ENCODE measurements at regions not wholly inside any gene's neighbourhood (a gene's known extent, or its start where the extent isn't known, plus 50 kb on each side); places are given as distances from the start of the nearest gene placed in this dataset.

- CTCF ChIA-PET = no interaction called here
- POLR2A ChIA-PET = no interaction called here
- Mint-ChIP-seq H3K27me3 (peaks cover 16% of the 10 kb centered on the region), H3K27ac (no peak overlapping the region), H3K4me3 (no peak overlapping the region), H3K4me1 (ENCODE audit: low read depth) (no peaks in the 10 kb centered on the region), H3K9me3 (no peaks in the 10 kb centered on the region), H3K36me3 (no peaks in the 10 kb centered on the region)
- intact Hi-C loops (cut with micrococcal nuclease) = no loop called here
- DNase-seq = no peak
These were observed 100.3 kb upstream of the GRIK3 start for GRCh38 chr1:37134599-37134998.

DNA sequence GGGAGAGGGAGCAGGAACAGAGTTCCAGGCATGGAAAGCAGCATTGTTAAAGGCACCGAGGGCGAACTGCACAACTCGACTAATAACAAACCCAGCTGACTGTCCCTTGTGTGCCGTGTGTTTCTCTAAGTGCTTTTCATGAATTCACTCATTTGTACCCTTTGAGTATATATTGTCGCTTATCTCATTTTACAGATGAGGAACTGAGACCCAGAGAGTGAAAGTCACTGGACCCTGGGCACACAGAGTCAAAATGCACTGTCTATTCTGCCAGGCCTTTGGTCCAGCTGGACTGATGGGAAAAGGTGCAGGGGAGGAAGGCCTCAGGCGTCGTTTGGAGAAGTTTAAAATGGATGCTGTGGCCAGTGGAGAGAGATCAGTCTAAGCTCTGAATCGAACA is 100.7 kb upstream of the GRIK3 start:
- intact Hi-C loops (cut with micrococcal nuclease) = no loop called here
- no peaks in the 10 kb centered on the region for H3K36me3 Mint-ChIP-seq

GRCh38 chr1:37137014-37137413 is 102.7 kb upstream of the GRIK3 start:
- POLR2A ChIA-PET = no interaction called here
- Mint-ChIP-seq H3K36me3 (no peaks in the 10 kb centered on the region), H3K27ac (no peak overlapping the region), H3K9me3 (no peaks in the 10 kb centered on the region), H3K4me1 (ENCODE audit: low read depth) (no peaks in the 10 kb centered on the region), H3K4me3 (no peak overlapping the region), H3K27me3 (peaks cover 19% of the 10 kb centered on the region)
- CTCF ChIA-PET = no interaction called here
- DNase-seq = no peak
- intact Hi-C loops (cut with micrococcal nuclease) = no loop called here

More for the DNA sequence above, 100.7 kb upstream of the GRIK3 start:
- Mint-ChIP-seq H3K27ac (no peak overlapping the region), H3K4me1 (ENCODE audit: low read depth) (no peaks in the 10 kb centered on the region), H3K4me3 (no peak overlapping the region), H3K9me3 (no peaks in the 10 kb centered on the region), H3K27me3 (peaks cover 16% of the 10 kb centered on the region)
- DNase-seq = no peak
- POLR2A ChIA-PET = no interaction called here
- CTCF ChIA-PET = no interaction called here

DNA sequence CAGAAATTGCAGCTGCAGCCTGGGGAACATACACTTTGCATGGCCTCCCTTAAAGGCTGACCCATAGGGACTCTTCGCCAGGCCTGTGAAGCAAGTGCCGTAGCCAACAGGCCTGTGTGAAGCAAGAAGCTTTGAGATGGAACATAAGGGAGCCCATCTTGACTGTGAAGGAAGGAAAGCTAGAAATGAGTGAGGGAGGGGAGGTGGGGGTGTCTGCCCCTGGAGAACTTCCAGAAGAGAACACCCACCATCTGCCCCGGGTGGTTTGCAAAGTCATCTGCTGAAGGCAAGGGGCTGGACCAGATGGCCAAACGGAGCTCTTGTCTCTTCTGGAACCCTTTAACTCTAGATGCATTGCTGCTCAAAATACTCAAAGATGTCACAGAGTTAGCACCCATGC is 103.3 kb upstream of the GRIK3 start:
- no peak for DNase-seq
- no peaks in the 10 kb centered on the region for H3K36me3 Mint-ChIP-seq
- POLR2A ChIA-PET = no interaction called here
- H3K27me3 Mint-ChIP-seq = peaks cover 19% of the 10 kb centered on the region
- H3K4me3 Mint-ChIP-seq = no peak overlapping the region
- CTCF ChIA-PET = no interaction called here
- H3K9me3 Mint-ChIP-seq = no peaks in the 10 kb centered on the region
- intact Hi-C loops (cut with micrococcal nuclease) = no loop called here
- no peak overlapping the region for H3K27ac Mint-ChIP-seq
- H3K4me1 Mint-ChIP-seq (ENCODE audit: low read depth) = no peaks in the 10 kb centered on the region

GRCh38 chr1:37143800-37144199 is 109.5 kb upstream of the GRIK3 start:
- DNase-seq = no peak
- Mint-ChIP-seq H3K9me3 (no peaks in the 10 kb centered on the region), H3K27me3 (peaks cover 8% of the 10 kb centered on the region), H3K4me1 (ENCODE audit: low read depth) (no peaks in the 10 kb centered on the region), H3K36me3 (no peaks in the 10 kb centered on the region), H3K4me3 (no peak overlapping the region), H3K27ac (no peak overlapping the region)
- intact Hi-C loops (cut with micrococcal nuclease) = no loop called here
- ChIA-PET CTCF (no interaction called here), POLR2A (no interaction called here)

- ChIA-PET CTCF (no interaction called here), POLR2A (no interaction called here)
- Mint-ChIP-seq H3K27me3 (peaks cover 5% of the 10 kb centered on the region), H3K36me3 (no peaks in the 10 kb centered on the region), H3K4me3 (no peak overlapping the region), H3K9me3 (no peaks in the 10 kb centered on the region), H3K27ac (no peak overlapping the region), H3K4me1 (ENCODE audit: low read depth) (no peaks in the 10 kb centered on the region)
- intact Hi-C loops (cut with micrococcal nuclease) = no loop called here
- no peak for DNase-seq
These were observed 111.8 kb upstream of the GRIK3 start for GRCh38 chr1:37146071-37146470.

DNA sequence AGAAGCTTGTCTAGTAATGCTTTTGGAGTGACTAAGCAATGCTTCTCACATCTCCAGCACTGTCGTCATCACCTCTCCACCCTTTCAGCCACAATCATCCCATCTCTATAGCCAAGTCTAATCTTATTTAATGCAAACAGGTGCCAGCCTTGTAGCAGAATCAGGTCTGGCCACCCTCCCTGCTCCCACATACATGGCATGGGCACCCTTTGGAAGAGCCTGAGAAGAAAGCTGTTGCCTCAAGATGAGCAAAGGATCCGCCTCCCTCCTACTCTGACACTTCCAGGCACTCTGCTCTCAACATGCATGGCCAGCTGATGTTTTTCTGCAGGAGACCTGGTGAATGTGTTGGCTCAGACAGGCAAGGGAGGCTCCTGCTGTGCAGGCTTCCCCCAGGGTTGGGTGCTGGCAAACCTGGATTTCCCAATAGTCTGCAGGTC is 113.1 kb upstream of the GRIK3 start:
- Mint-ChIP-seq H3K27me3 (peaks cover 8% of the 10 kb centered on the region), H3K9me3 (no peaks in the 10 kb centered on the region), H3K4me3 (no peak overlapping the region), H3K36me3 (no peaks in the 10 kb centered on the region), H3K27ac (no peak overlapping the region), H3K4me1 (ENCODE audit: low read depth) (no peaks in the 10 kb centered on the region)
- CTCF ChIA-PET = no interaction called here
- intact Hi-C loops (cut with micrococcal nuclease) = no loop called here
- no peak for DNase-seq
- POLR2A ChIA-PET = no interaction called here

DNA sequence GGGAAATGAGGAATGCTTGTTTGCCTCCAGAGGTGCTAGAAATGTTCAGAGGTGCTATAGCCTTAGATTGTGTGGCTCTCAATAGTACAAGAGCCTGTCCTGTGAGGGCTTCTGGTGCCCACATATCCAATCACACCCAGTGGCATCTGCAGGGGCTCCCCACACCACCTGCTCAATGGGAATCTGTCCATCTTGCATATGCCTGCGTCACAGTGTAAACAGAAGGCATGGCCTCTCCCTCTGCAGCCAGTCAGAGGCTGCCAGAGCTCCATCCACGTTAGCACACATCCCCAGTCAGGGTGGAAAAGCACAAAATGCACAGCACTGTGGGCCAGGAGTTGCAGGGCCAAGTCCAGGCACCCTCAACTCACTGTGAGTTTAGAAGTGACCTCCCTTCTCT is 113.6 kb upstream of the GRIK3 start:
- no peak for DNase-seq
- Mint-ChIP-seq H3K27me3 (peaks cover 8% of the 10 kb centered on the region), H3K36me3 (no peaks in the 10 kb centered on the region), H3K4me3 (no peak overlapping the region), H3K9me3 (no peaks in the 10 kb centered on the region), H3K4me1 (ENCODE audit: low read depth) (no peaks in the 10 kb centered on the region), H3K27ac (no peak overlapping the region)
- CTCF ChIA-PET = no interaction called here
- POLR2A ChIA-PET = no interaction called here
- intact Hi-C loops (cut with micrococcal nuclease) = no loop called here

GRCh38 chr1:37148663-37149062 is 114.3 kb upstream of the GRIK3 start:
- Mint-ChIP-seq H3K36me3 (no peaks in the 10 kb centered on the region), H3K4me1 (ENCODE audit: low read depth) (no peaks in the 10 kb centered on the region), H3K27ac (no peak overlapping the region), H3K4me3 (no peak overlapping the region), H3K27me3 (peaks cover 8% of the 10 kb centered on the region), H3K9me3 (no peaks in the 10 kb centered on the region)
- CTCF ChIA-PET = no interaction called here
- POLR2A ChIA-PET = no interaction called here
- intact Hi-C loops (cut with micrococcal nuclease) = no loop called here
- DNase-seq = no peak

GRCh38 chr1:37149296-37149695 is 115.0 kb upstream of the GRIK3 start:
- CTCF ChIA-PET = no interaction called here
- POLR2A ChIA-PET = no interaction called here
- no peak for DNase-seq
- Mint-ChIP-seq H3K36me3 (no peaks in the 10 kb centered on the region), H3K4me1 (ENCODE audit: low read depth) (no peaks in the 10 kb centered on the region), H3K27me3 (peaks cover 10% of the 10 kb centered on the region), H3K27ac (no peak overlapping the region), H3K9me3 (no peaks in the 10 kb centered on the region), H3K4me3 (no peak overlapping the region)
- intact Hi-C loops (cut with micrococcal nuclease) = no loop called here

DNA sequence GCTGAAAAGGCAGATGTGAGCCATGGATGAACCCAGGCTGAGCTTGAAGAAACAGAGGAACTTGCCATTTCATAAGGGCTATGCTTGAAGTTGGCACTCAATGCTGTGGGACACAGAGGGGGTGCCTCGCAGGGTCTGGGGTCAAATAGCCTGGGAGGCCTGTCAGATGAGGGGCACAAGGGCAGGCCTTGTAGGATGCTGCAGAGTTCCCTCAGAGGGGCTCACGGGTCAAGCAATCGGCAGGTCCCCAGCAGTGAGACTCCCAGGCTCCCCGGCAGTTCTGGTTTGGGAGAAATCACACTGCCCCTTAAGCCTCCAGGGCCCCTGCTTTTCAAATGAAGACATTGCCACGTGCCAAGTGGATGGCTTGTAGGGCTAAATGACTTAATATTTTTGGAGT is 116.7 kb upstream of the GRIK3 start:
- Mint-ChIP-seq H3K36me3 (no peaks in the 10 kb centered on the region), H3K27ac (no peak overlapping the region), H3K27me3 (peaks cover 17% of the 10 kb centered on the region), H3K9me3 (peaks cover 2% of the 10 kb centered on the region), H3K4me3 (no peak overlapping the region), H3K4me1 (ENCODE audit: low read depth) (no peaks in the 10 kb centered on the region)
- no peak for DNase-seq
- ChIA-PET POLR2A (no interaction called here), CTCF (no interaction called here)
- intact Hi-C loops (cut with micrococcal nuclease) = no loop called here

GRCh38 chr1:37151789-37152188 is 117.5 kb upstream of the GRIK3 start:
- no peaks in the 10 kb centered on the region for H3K36me3 Mint-ChIP-seq
- H3K27ac Mint-ChIP-seq = no peak overlapping the region
- H3K4me1 Mint-ChIP-seq (ENCODE audit: low read depth) = no peaks in the 10 kb centered on the region
- H3K27me3 Mint-ChIP-seq = peaks cover 13% of the 10 kb centered on the region
- intact Hi-C loops (cut with micrococcal nuclease) = no loop called here
- H3K4me3 Mint-ChIP-seq = no peak overlapping the region
- peaks cover 2% of the 10 kb centered on the region for H3K9me3 Mint-ChIP-seq
- ChIA-PET CTCF (no interaction called here), POLR2A (no interaction called here)
- DNase-seq = no peak

DNA sequence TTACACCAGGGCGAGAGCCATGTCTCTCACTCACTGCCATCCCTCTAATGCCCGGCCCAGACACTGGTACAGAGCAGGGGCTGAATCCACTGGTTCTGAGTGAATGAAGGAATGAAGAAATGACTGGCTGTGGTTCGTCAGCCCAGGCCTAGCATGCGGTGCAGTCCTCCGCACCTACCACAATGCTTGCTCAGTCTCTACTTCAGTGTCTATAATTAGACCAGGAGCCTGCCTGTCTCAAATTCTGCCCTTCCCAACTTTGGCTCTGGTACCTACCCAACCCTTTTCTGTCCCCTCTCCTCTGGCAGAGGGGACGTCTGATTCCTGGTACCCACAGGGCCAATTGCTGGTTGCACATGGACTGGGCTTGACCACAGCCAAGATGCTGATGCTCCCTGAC is 118.2 kb upstream of the GRIK3 start:
- CTCF ChIA-PET = no interaction called here
- no peak overlapping the region for H3K27ac Mint-ChIP-seq
- no peaks in the 10 kb centered on the region for H3K36me3 Mint-ChIP-seq
- H3K9me3 Mint-ChIP-seq = peaks cover 2% of the 10 kb centered on the region
- intact Hi-C loops (cut with micrococcal nuclease) = no loop called here
- H3K27me3 Mint-ChIP-seq = peaks cover 12% of the 10 kb centered on the region
- POLR2A ChIA-PET = no interaction called here
- H3K4me3 Mint-ChIP-seq = no peak overlapping the region
- no peak for DNase-seq
- no peaks in the 10 kb centered on the region for H3K4me1 Mint-ChIP-seq (ENCODE audit: low read depth)

All from activated CD4-positive, alpha-beta memory T cell treated with anti-CD3 and anti-CD28 coated beads for 36 hours (primary cell).